HG02884 (cell line): ENCODE measurements at regions not wholly inside any gene's neighbourhood (a gene's known extent, or its start where the extent isn't known, plus 50 kb on each side); places are given as distances from the start of the nearest gene placed in this dataset.
"Not testable (repeated sequence)": the region's sequence is repeated elsewhere in the genome, so short reads cannot be mapped to it uniquely, and the experiment has no call there.

ENCODE experiments used
- ATAC-seq: cut with Tn5 transposase; IDR thresholded peaks from one replicate; pipeline ENCODE4 v1.9.1; 2021; ENCODE audit warnings: mild to moderate bottlenecking, moderate library complexity; ENCODE audit not compliant: unreplicated experiment

DNA sequence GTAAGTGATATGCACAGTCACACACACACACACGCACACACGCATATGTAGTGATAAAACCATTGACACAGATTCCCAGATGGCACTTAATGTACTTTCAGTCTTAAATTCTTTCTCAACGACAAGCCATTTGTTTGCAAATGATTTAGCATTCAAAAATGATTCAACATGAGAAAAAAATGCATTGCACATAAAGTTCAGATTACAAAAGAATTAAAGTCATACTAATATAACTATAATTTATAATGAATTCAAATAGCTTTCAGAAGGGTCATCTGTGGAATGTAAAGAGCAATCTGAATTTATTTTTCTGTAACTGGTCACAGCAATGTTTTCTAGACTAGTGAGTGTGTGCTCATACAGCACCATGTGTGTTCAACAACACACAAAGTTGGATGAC, 521.6 kb upstream of the ZNF337 start:
- no peak for ATAC-seq

DNA sequence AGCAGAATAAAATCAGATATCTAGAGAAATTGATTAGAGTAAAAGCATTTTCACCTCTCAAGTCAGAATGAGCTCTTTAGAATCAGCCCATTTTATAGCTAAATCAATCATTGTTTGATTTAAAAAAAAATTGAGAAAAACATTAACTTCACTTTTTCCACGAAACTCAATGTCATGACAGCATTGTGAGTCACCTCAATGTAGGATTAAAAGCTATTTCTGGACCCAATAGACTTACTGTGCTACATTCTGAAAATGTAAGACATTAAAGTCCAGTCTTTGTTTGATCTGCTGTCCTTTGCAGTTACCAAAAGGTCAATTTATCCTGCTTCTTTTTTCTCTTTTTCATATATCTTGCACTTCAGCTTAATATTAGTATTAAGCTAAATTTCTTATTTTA, 519.4 kb upstream of the ZNF337 start:
- ATAC-seq = no peak

DNA sequence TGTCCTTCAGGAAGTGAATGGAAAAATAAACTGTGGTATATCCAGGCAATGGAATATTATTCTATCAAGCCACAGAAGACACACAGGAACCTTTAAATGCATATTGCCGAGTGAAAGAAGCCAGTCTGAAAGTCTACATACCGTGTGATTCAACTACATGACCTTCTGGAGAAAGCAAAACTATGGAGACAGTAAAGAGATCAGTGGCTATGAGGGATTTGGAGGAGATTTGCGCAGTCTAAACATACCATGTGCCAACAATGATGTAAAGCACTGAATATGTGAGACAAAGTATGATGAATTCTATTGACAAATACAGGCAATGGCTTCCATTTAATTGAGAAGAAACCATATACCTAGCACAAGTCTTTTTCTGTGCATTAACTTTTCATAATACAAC, 518.3 kb upstream of the ZNF337 start:
- no peak for ATAC-seq

DNA sequence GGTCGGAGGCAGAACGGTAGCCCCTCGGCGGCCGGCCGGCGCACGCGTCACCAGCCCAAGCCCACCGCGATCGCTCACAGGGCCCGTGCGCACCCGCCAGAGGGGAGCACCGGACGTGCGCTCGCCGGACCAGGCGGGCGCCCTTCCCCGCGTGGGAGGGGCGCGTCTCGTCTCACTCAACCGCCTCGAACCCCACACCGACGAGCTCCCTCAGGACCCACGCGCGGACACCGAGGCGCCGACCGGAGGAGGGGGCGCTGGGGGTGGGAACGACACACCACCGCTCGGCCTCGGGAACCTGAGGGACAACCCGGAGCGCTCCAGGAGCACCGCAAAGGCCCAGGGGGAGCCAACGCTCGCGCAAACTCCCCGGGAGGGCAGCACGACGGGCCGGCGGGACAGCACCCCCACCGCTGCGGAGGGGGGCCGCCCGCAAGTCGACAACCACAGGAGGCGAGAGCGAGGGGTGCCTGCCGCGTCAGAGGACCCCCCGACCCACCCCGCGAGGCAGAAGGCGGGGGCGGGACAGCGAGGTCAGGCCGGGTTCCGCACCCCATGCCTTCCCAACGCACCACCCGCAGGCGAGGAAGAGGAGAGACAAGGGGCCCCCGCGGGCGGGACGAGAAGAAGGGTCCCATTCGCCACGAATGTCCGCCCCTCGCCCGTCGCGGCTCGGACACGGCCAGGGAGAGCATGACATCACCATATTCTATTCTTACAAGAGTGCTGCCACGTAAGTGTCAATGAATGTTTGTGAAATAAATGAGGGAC, 512.7 kb upstream of the ZNF337 start:
- no peak for ATAC-seq

DNA sequence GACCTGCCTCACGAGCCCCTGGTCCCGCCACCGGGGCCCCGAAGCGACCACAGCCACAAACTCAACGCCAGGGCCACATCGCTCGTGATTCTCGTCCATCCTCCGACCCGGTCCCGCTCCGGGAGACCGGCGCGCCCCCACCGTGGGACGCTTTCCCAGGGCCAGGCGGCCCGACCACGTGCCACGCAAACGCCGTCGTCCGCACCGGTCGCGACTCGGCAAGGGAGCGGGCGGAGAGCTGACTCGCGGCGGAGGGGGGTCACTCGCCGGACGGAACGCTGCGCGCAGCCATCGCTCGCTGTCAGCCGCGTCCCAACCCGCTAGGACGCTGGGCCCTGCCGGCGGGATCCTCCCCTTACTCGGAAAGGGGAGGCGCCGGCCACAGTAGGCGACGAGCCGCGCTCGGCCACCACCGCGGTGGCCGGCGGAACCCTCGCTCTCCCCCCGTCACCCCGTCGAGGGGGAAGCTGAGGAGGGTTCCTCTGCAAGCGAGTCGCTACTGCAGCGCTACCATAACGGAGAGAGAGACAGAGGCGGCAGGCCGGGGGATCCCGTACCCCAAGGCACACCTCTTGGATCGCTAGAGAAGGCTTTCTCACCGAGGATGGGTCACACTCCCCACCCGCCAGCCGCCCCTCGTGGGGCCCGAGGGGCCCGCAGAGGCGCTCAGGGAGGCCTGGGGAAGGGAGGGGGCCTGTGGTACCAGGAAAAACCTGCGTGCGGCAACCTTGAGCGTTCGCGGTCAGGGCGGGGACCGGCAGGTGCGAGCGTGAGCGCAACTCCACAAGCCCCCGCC, 511.8 kb upstream of the ZNF337 start:
- ATAC-seq = no peak

DNA sequence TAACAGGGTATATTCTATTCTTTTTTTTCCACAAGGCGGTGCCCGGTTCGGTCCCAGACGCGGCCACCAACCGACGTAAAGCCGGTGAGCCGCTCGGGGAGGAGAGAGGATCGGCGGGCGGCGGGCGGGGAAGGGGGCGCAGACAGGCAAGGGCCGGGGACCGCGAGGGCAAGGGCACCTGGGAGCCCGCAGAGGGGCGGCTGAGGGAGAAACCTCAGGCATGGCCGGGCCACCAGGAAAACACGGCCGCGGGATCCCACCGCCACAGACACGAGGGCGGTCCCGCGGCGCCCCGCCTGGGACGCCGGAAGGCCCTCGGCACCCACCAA, 511.3 kb upstream of the ZNF337 start:
- not testable (repeated sequence) for ATAC-seq

DNA sequence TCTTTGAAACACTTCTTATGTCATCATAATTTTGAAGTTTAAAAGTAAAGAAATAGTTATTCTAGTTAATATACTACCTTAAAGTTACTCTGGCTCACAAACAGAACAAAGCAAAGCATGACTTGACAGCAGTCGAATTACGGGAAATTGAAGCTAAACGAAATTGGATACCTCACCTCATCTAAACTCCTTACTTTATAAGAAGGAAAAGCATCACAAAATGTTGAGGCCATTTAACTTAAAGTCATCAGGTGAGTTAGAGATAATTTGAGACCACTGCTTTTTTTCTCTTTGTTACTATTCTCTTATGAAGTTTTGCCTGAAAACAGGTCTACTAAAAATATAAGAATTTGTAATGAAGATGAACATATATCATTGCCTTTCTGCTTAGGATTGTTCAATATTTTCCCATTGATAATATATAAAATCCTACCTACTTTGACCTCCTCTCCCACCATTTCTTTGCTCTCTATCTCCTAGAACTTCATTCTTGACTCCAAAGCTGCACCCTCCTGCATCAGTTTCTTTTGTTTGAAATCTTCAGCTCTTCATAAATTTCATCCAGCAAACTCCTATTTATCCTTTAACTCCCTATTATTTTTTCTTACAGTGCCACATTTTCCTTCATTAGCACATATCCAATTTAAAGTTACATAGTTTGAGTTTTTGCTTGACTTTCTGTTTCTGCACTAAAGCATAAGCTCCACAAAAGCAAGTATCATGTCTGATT, 510.7 kb upstream of the ZNF337 start:
- ATAC-seq = no peak

DNA sequence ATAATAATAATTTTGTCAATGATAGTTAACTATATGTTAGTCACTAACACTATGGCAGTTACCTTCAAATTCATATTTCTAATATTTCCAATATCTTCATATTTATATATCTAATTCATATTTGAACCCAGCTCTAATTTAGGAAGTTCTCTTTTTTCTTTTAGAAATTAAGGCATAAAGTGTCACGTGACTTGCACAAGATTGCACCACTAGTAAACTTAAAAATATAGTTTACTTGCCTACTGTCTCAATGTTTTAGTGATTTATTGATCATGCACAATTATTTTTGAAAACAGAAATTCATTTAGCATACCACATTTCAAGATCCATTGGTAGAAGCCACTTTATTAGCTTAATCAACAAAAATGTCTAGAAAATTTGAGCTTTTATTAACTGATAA, 508.7 kb upstream of the ZNF337 start:
- ATAC-seq = no peak

DNA sequence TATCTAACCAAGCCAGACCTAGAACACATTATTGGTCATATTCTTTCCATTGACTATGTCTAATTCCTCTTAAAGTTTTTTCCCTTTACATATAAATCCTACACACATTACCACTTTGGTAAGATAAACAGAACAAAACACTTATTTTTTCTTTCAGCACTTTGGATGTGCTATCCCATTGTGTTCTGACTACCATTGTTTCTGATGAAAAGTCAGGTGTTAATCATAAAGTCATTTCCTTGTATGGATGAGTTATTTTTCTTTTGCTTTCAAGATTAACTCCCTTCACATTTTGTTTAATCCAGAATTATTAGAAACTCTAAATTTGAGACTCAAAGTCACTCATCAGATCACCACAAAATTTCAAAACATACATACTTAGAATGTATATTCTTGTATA, 504.4 kb upstream of the ZNF337 start:
- not testable (repeated sequence) for ATAC-seq

DNA sequence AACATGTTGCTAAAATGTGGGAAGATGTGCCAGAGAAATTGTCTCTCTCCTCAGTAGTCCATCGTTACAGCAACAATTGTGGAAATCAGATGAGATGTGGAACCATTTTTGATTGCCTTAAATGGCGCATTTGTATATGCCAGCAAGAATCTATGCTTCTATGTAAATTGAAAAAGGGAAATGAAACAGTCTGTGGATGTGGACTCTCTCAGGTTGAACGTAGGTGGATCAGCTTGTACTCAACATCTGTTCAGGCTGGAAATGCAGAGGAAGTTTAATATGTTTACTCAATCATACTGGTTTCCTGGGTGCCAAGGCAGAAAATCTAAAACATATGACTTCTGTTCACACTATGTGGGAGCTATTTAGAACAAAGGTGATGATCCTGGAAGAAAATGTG, 490.7 kb upstream of the ZNF337 start:
- ATAC-seq = not testable (repeated sequence)

DNA sequence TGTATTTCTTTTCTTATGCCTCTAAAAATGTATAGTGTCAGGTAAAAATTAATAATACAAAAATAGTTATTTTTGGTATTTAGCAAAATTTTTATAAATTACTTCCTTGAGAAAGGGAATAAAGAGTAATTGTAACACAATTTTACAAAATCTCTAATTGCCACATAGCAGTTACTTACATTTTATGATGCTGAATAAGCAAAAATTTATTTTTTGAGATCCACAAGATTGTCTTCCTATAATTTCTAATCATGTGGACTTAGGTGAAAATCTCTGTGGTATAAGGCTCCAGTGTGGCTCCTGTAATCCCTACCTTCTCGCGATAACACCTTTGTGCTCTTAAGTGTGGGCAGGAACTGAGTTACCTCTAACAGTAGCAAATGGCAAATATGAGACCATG, 487.1 kb upstream of the ZNF337 start:
- not testable (repeated sequence) for ATAC-seq

DNA sequence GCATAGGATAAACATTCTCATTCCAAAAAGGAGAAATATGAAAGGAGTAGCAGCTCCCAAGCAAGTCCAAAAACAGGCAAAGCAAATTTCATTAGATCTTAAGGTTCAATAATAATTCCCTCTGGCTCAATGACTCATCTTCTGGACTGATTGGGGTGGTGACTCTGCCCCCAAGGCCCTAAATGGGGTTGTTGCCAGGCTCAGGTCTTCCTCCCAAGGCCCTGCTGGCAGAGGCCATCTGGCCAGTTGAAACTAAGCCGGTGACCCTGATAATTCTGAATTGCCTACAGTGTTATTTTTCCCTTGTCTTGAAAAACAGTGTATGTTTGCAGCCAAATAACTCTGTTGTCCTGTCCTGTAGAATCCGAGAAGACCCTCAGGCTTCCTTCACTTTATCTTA, 484.7 kb upstream of the ZNF337 start:
- ATAC-seq = not testable (repeated sequence)

DNA sequence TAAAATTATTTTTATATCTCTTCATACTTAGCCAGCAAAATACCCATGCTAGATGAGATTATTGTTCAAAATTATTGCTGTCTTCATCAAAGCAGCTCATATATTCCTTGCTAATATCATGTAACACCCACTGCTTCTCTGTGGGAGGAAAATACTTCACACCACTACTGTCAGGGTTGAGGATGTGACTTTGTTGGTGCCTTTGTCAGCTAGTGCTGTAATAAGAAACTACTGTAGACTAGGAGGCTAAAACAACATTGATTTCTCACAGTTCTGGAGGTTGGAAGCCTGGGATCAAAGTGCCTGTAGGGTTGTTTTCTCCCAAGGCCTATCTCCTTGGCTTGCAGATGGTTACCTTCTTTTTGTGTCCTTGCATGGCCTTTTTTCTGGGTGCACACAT, 475.2 kb upstream of the ZNF337 start:
- not testable (repeated sequence) for ATAC-seq

DNA sequence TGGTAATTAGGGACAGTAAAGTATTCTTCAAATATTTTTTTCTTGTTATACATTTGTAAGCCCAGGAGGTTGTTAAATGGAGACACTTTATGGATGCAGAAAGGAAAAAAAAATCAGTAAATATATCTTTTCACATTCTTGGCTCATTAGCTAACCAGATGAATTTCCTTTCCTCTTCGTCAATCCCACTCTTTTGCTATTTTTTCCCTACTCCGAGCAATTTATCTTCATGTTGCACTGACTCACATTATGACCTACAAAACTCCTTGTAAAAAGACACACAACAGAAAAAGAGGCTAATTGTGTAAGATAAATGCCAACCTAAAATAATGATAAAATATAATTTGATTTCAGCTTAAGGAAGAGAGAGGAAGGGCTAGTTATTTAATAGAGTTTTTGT, 472.9 kb upstream of the ZNF337 start:
- no peak for ATAC-seq

DNA sequence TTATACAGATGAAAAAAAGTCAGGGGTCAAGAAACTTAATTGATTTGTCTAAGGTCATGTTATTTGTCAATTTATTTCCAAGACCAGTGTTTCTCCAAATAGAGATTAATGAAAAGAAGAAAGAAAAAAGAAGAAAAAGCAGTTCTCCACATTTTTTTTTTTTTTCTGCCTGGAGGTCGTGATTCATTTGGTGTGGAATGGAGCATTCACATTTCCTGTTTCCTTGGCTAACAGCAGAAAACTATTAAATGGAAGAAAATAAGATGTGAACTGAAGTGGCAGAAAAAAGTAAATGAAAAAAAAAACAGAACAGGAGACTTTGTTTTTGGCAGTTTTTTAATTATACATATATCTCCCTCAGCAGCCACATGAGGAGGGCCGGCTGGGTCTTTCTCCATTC, 470.8 kb upstream of the ZNF337 start:
- ATAC-seq = no peak

DNA sequence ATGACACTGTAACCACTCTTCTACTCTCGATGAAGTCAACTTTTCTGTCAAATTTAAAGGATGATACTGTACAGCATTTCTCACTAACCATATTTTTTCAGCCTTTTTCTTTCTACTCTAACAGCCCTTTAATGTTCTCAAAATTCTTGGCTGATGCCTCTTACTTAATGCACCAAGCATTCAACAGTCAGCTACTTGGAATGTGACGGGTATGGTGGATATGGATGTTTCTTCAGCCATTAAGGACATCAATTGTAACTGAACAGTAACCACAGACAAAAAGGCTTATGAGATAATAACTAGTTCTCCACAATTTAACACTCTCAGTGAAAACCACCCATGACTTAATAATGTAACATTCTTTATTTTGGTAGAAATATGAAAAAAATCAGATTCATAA, 467.2 kb upstream of the ZNF337 start:
- ATAC-seq = no peak

DNA sequence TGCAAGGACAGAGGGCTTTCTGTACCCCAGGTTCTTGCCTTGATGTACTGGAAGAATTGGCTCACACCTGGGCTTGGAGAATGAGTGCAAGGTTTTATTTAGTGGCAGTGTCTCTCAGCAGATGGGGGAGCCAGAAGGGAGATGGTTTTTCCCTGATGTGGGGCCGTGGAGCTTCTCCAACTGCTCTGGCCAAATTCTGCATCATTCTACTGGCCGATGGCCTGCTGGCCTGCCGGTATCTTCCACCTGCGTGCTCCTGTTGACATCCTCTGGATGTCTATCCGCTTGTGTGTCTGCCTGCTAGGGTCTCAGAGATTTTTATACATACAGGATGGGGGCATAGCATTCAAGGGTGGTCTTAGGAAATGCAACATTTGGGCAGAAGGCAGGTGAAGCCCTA, 466.5 kb upstream of the ZNF337 start:
- not testable (repeated sequence) for ATAC-seq

DNA sequence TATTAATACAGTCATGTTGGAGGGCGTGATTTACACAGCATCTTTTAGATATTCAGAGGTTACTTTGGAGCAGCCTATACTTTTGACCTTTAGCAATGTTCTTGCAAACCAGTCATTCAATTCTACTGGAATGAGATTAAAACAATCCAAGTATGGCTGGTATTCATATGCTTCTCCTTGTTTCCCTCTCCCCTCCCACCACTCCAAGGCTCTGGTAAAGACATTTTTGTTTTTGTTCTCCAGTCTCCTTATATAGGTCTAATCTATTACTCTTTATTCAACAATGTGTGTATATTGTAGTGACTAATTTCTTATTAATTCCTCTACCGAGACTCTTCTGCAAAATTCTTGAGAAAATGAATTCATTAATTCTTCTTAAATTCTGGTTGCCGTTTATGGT, 465.1 kb upstream of the ZNF337 start:
- not testable (repeated sequence) for ATAC-seq

DNA sequence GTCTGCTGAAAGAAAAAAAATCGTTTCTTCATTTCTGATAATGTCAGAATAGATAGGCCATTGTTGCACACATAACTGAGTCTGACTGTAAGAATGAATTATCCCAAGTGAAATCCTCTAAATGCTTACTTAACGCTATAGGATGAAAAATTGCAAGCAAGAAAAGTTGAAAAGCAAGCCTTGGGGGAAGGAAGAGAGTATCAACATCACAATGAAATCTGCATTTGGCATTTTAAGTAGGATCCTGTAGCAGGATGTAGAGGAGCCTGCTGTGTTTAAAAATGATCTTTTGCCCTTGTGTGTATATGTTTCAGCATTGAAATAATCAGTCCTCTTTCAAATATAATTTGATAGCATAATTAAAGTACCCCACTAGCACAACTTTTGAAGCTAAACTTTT, 464.3 kb upstream of the ZNF337 start:
- not testable (repeated sequence) for ATAC-seq

DNA sequence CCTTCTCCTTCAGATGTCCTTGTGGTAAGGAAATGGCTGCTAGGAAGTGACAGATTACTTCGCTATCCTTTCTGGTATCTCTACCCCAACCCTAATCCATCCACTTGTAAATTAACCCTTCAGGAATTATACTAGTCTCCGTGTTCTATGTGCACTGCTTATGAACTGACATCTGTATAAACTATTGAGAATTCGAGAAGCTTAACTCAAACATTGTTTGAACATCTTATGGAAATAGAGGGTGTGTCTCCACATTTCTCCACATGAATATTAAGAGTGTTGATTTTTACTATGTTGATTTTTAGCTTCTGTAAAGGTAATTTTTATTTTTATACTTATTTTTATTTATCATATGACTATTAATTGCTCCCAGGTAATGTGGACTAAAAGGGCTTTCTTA, 457.6 kb upstream of the ZNF337 start:
- no peak for ATAC-seq

DNA sequence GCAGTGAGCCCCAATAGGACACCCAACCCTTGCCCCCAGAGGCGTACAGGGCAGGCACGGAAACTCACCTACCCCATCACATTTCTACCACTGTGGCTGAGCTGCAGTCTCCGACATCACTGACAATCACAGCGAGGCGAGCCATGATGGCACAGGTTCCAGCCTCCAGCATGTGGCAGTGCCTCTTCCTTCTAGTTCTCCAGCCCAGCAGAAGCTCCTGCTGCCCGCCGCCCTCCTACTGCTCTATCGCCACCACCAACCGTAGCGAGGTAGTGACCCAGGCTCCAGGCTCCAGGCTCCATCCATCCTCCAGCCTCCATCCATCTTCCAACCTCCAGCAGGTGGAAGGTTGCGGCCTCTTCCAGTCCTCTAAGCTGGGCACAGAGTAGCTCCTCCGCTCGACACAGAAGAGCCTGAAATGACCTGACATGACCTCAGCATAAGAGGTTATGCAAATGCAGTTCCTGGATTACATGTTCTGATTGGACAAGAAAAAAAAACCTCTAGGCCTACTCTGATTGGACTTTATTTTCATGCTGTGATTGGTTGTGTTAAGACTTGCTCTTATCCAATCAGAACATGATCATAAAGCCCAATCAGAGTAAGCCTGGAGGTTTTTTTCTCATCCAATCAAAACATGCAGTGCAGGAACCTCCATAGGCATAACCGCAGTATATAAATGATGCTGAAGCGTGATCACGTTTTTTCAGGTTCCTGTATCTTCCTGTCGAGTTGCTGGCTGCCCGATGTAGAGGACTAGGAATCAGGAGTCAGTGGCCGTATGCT, 438.9 kb upstream of the ZNF337 start:
- no peak for ATAC-seq
